ENCODE measurements at regions not wholly inside any gene's neighbourhood (a gene's known extent, or its start where the extent isn't known, plus 50 kb on each side); places are given as distances from the start of the nearest gene placed in this dataset.

DNA sequence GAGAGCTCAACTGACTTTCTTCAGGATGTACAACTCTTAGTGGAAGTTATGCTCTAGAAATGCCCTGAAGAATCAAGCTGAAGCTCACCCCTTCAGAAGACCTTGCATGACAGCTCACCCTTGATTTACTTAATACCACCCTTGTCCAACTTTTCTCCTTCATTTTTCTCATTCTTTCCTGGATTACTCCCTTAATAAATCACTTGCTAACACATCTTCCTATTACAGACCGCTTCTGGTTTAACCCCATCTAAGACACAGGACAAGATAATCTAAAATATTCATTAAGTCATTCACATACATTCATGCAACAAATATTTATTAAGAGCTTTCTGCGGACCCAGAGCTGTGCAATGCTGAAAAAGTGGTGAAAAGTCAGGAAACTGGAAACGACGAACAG, 630.7 kb upstream of the RORB start:
- Histone ChIP-seq H3K36me3 (replicated peaks in 1 of 2; ENCODE audit: insufficient read depth in 1 of 2, low read depth in 2 of 2) (no peaks in the 10 kb centered on the region), H3K27ac (no peak overlapping the region), H3K27me3 (no peaks in the 10 kb centered on the region), H3K4me1 (no peaks in the 10 kb centered on the region), H3K4me3 (no peak overlapping the region), H3K9me3 (no peaks in the 10 kb centered on the region)
- DNase-seq (no peak), ATAC-seq (no peak)
- TF ChIP-seq, protein P1, sequence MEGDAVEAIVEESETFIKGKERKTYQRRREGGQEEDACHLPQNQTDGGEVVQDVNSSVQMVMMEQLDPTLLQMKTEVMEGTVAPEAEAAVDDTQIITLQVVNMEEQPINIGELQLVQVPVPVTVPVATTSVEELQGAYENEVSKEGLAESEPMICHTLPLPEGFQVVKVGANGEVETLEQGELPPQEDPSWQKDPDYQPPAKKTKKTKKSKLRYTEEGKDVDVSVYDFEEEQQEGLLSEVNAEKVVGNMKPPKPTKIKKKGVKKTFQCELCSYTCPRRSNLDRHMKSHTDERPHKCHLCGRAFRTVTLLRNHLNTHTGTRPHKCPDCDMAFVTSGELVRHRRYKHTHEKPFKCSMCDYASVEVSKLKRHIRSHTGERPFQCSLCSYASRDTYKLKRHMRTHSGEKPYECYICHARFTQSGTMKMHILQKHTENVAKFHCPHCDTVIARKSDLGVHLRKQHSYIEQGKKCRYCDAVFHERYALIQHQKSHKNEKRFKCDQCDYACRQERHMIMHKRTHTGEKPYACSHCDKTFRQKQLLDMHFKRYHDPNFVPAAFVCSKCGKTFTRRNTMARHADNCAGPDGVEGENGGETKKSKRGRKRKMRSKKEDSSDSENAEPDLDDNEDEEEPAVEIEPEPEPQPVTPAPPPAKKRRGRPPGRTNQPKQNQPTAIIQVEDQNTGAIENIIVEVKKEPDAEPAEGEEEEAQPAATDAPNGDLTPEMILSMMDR (IDR thresholded peaks at IDR 0.05): no peak
- TF ChIP-seq POLR2A (IDR thresholded peaks at IDR 0.05): no peak
- intact Hi-C loops (cut with DNase I): no loop called here
- WGBS, 2 donors: 38 to 43% methylated on average over 4 of the region's 4 CpGs

DNA sequence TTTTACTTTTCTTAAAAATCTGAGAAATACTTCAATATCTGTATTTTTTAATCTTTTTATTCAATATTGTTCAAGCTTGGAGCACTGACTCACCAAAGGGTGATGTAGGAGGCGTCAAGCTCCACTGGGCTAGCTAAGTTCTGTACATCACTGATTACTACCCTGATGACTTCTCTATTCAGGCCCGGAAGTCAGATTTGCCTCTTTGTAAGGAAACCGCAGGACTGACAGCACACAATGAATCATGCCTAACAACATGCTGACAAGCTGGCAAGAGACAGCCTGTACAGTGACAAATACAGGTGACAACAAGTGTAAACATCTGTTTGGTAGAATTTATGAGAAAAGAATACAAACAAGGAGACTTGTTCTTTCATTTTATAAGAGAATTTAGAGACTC, 627.9 kb upstream of the RORB start:
- no peaks in the 10 kb centered on the region for H3K9me3 ChIP-seq
- intact Hi-C loops (cut with DNase I): no loop called here
- TF ChIP-seq, protein P1 (IDR thresholded peaks at IDR 0.05): no peak
- TF ChIP-seq POLR2A (IDR thresholded peaks at IDR 0.05): no peak
- no peaks in the 10 kb centered on the region for H3K36me3 ChIP-seq (replicated peaks in 1 of 2; ENCODE audit: insufficient read depth in 1 of 2, low read depth in 2 of 2)
- no peak overlapping the region for H3K4me3 ChIP-seq
- no peaks in the 10 kb centered on the region for H3K27me3 ChIP-seq
- 20 to 37% methylated on average over 3 of the region's 3 CpGs for WGBS, 2 donors
- DNase-seq (no peak), ATAC-seq (no peak)
- no peaks in the 10 kb centered on the region for H3K4me1 ChIP-seq
- H3K27ac ChIP-seq: no peak overlapping the region

DNA sequence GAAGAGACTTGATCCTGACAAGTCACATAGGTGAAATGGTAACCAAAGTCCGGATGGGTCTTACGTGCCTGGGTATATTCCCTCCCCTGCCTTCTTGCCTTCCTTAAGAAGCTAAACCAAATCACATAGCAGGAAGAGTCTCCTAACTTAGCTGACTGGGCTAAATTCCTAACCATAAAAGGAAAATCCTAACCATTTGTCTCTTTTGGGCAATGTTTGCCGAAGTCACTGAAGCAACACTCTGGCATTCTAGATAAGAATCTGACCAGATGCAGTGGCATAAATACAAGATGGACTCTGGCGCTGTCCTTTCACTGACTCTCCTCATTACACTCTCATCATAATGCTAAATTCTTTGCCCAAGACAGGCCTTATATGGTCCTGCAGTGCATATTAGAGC, 625.5 kb upstream of the RORB start:
- Histone ChIP-seq H3K4me1 (no peaks in the 10 kb centered on the region), H3K4me3 (no peak overlapping the region), H3K9me3 (no peaks in the 10 kb centered on the region), H3K27ac (no peak overlapping the region), H3K27me3 (no peaks in the 10 kb centered on the region), H3K36me3 (replicated peaks in 1 of 2; ENCODE audit: insufficient read depth in 1 of 2, low read depth in 2 of 2) (no peaks in the 10 kb centered on the region)
- 44 to 50% methylated on average over 4 of the region's 4 CpGs for WGBS, 2 donors
- DNase-seq (no peak), ATAC-seq (no peak)
- TF ChIP-seq, protein P1 (IDR thresholded peaks at IDR 0.05): no peak
- TF ChIP-seq POLR2A (IDR thresholded peaks at IDR 0.05): no peak
- intact Hi-C loops (cut with DNase I): no loop called here

DNA sequence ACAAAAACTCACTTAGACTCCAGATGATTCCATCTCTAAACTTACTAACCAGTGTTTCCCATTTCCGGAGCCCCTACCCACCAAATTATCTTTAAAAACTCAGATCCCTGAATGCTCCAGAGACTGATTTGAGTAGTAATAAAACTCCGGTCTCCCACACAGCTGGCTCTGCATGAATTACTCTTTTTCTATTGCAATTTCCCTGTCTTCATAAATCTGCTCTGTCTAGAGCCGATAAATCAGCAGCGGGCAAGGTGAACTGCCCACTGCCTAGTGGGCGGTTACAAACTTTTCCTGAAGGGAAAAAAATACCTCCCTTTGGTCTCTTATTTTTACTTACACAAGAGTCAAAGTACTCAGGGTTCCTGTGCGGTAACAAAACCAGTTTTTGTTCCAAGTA, 624.4 kb upstream of the RORB start:
- Histone ChIP-seq H3K27me3 (no peaks in the 10 kb centered on the region), H3K9me3 (no peaks in the 10 kb centered on the region), H3K4me3 (no peak overlapping the region), H3K36me3 (replicated peaks in 1 of 2; ENCODE audit: insufficient read depth in 1 of 2, low read depth in 2 of 2) (no peaks in the 10 kb centered on the region), H3K27ac (no peak overlapping the region), H3K4me1 (no peaks in the 10 kb centered on the region)
- WGBS, 2 donors: 64 to 77% methylated on average over 6 of the region's 6 CpGs
- TF ChIP-seq, protein P1 (IDR thresholded peaks at IDR 0.05): no peak
- no peak for TF ChIP-seq POLR2A (IDR thresholded peaks at IDR 0.05)
- no peak for DNase-seq
- no peak for ATAC-seq
- intact Hi-C loops (cut with DNase I): no loop called here

DNA sequence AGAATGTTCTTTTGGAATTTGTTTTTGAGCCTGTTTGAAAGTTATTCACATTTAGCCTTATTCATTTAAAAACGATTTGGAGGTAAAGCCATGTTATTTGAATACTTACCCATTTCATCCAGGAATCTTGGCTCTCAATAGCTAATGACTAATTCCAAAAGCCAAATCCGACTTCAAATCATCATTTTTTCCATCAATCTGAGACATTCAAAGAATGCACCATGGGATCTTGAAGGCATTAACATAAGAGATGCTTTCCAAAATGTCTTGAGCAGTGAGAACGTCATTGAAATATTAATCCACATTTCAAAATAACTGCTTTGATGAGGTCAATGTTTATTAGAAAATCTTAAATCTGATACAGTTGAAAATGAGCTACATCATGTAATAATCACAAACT, 617.0 kb upstream of the RORB start:
- Histone ChIP-seq H3K4me3 (no peak overlapping the region), H3K27ac (no peak overlapping the region), H3K36me3 (replicated peaks in 1 of 2; ENCODE audit: insufficient read depth in 1 of 2, low read depth in 2 of 2) (no peaks in the 10 kb centered on the region), H3K9me3 (no peaks in the 10 kb centered on the region), H3K27me3 (no peaks in the 10 kb centered on the region), H3K4me1 (no peaks in the 10 kb centered on the region)
- WGBS, 2 donors: 26 to 38% methylated on average over 3 of the region's 3 CpGs
- TF ChIP-seq POLR2A (IDR thresholded peaks at IDR 0.05): no peak
- TF ChIP-seq, protein P1 (IDR thresholded peaks at IDR 0.05): no peak
- DNase-seq (no peak), ATAC-seq (no peak)
- intact Hi-C loops (cut with DNase I): no loop called here

Data from body of pancreas (tissue), 4 donors.